T-cell (primary cell): ENCODE measurements at regions not wholly inside any gene's neighbourhood (a gene's known extent, or its start where the extent isn't known, plus 50 kb on each side); places are given as distances from the start of the nearest gene placed in this dataset.

Experiments used
- ATAC-seq, 4 experiments: fragments of 200-7000 bp in 3 of 4; fragments of 150-1000 bp in 1 of 4; cut with Tn5 transposase; replicated peaks in 1 of 4; 1 replicate in 3 of 4; 2 replicates in 1 of 4; pipeline ENCODE4 v1.10.0; 2021; ENCODE audit warnings: moderate library complexity in 3 of 4, mild to moderate bottlenecking in 2 of 4, moderate number of reproducible peaks in 1 of 4
- CTCF ChIA-PET, 2 donors: fragments of 300-600 bp; sonication (Branson Sonifier 250); formaldehyde crosslinking; loops; one replicate each; lab custom pipeline; 2022; ENCODE audit warnings: antibody characterized with exemption in 2 of 2; lab: Charles Lee
- POLR2A ChIA-PET, 2 donors: fragments of 300-600 bp; sonication (Branson Sonifier 250); formaldehyde crosslinking; loops; one replicate each; lab custom pipeline; 2022; ENCODE audit warnings: antibody characterized with exemption in 2 of 2; lab: Charles Lee
- DNase-seq, 35 experiments: peaks; one replicate each; pipeline versions ENCODE4 v3.0.0 to v3.0.0-alpha.2; 2013 to 2023
- H3K27ac ChIP-seq: one replicate; pipeline ENCODE4 v1.5.1; 2013; ENCODE audit warnings: low read length
- H3K27me3 ChIP-seq, 2 experiments: replicated peaks in 1 of 2; 1 replicate in 1 of 2; 2 replicates in 1 of 2; pipeline versions ENCODE4 v1.6.1 to v1.7.0; 2013; ENCODE audit warnings: low read length in 1 of 2, mixed read lengths in 1 of 2; ENCODE audit not compliant: control insufficient read depth in 2 of 2, insufficient read depth in 2 of 2; ENCODE audit errors: extremely low read depth in 1 of 2
- H3K36me3 ChIP-seq, 2 donors: 1 replicate in 1 of 2; 2 replicates in 1 of 2; pipeline versions ENCODE4 v1.6.1 to v1.7.0; 2013; ENCODE audit warnings: low read length in 1 of 2; ENCODE audit not compliant: control insufficient read depth in 2 of 2, insufficient read depth in 1 of 2; ENCODE audit errors: extremely low read depth in 1 of 2
- H3K4me1 ChIP-seq, 2 experiments: 1 replicate in 1 of 2; 2 replicates in 1 of 2; pipeline versions ENCODE4 v1.6.1 to v1.7.0; 2013; ENCODE audit warnings: low read length in 2 of 2, mixed read lengths in 1 of 2; ENCODE audit not compliant: insufficient read depth in 2 of 2, control insufficient read depth in 1 of 2; ENCODE audit errors: extremely low read depth in 1 of 2
- H3K4me3 ChIP-seq, 2 donors: 1 replicate in 1 of 2; 2 replicates in 1 of 2; pipeline versions ENCODE4 v1.5.1 to v1.7.0; 2013; ENCODE audit warnings: mild to moderate bottlenecking in 2 of 2, low read length in 1 of 2, moderate library complexity in 1 of 2; ENCODE audit not compliant: control insufficient read depth in 1 of 2; ENCODE audit errors: extremely low read depth in 1 of 2
- H3K9me3 ChIP-seq: 2 replicates; pipeline ENCODE4 v1.7.0; 2013
- H3K27ac Mint-ChIP-seq, 2 donors: one replicate each; pipeline ENCODE4 v1.8.0; 2020 to 2021; ENCODE audit warnings: mild to moderate bottlenecking in 2 of 2, mixed read lengths in 2 of 2
- H3K27me3 Mint-ChIP-seq, 2 donors: one replicate each; pipeline ENCODE4 v1.8.0; 2021 to 2022; ENCODE audit warnings: mixed read lengths in 2 of 2
- H3K36me3 Mint-ChIP-seq: one replicate; pipeline ENCODE4 v1.8.0; 2021; ENCODE audit warnings: mixed read lengths
- H3K4me1 Mint-ChIP-seq, 3 donors: one replicate each; pipeline ENCODE4 v1.8.0; 2020 to 2022; ENCODE audit warnings: mixed read lengths in 3 of 3, mild to moderate bottlenecking in 1 of 3
- H3K4me3 Mint-ChIP-seq, 3 donors: one replicate each; pipeline ENCODE4 v1.8.0; 2020 to 2022; ENCODE audit warnings: mild to moderate bottlenecking in 3 of 3, mixed read lengths in 3 of 3, moderate library complexity in 3 of 3
- H3K9me3 Mint-ChIP-seq, 3 donors: one replicate each; pipeline ENCODE4 v1.8.0; 2020 to 2022; ENCODE audit warnings: mixed read lengths in 3 of 3
- WGBS: methylation state at CpG from one replicate; pipeline ENCODE4 v1.1.5; 2013; ENCODE audit warnings: missing lambda C conversion rate; ENCODE audit not compliant: insufficient coverage; 5-methylcytosine and 5-hydroxymethylcytosine counted together

- POLR2A ChIA-PET, result no interaction called here
- no peak overlapping the region for H3K27ac ChIP-seq
- no peaks in the 10 kb centered on the region for H3K36me3 ChIP-seq
- DNase-seq (no peak), ATAC-seq (no peak)
- no peaks in the 10 kb centered on the region for H3K27me3 ChIP-seq
- Mint-ChIP-seq H3K4me3 (no peak overlapping the region), H3K4me1 (no peaks in the 10 kb centered on the region), H3K27ac (no peak overlapping the region), H3K27me3 (no peaks in the 10 kb centered on the region), H3K36me3 (no peaks in the 10 kb centered on the region), H3K9me3 (peaks cover 3 to 33% (median 21%) of the 10 kb centered on the region in 3 donors)
- H3K9me3 ChIP-seq, result no peaks in the 10 kb centered on the region
- CTCF ChIA-PET, result no interaction called here
- no peaks in the 10 kb centered on the region for H3K4me1 ChIP-seq
- no peak overlapping the region for H3K4me3 ChIP-seq
- 78% methylated on average over 2 of the region's 3 CpGs for WGBS
Measured at GRCh38 chr14:28412077-28412476, 354.5 kb upstream of the FOXG1 start.

GRCh38 chr14:28426960-28427359 is 339.6 kb upstream of the FOXG1 start:
- Mint-ChIP-seq H3K9me3 (peaks cover 3 to 33% (median 32%) of the 10 kb centered on the region in 3 donors), H3K36me3 (no peaks in the 10 kb centered on the region), H3K27me3 (no peaks in the 10 kb centered on the region), H3K4me1 (no peaks in the 10 kb centered on the region), H3K4me3 (no peak overlapping the region), H3K27ac (no peak overlapping the region)
- no peak for ATAC-seq
- Histone ChIP-seq H3K27me3 (no peaks in the 10 kb centered on the region), H3K9me3 (peaks cover 10% of the 10 kb centered on the region), H3K36me3 (no peaks in the 10 kb centered on the region), H3K4me1 (no peaks in the 10 kb centered on the region), H3K27ac (no peak overlapping the region), H3K4me3 (no peak overlapping the region)
- no peak for DNase-seq
- ChIA-PET POLR2A (no interaction called here), CTCF (no interaction called here)

DNA sequence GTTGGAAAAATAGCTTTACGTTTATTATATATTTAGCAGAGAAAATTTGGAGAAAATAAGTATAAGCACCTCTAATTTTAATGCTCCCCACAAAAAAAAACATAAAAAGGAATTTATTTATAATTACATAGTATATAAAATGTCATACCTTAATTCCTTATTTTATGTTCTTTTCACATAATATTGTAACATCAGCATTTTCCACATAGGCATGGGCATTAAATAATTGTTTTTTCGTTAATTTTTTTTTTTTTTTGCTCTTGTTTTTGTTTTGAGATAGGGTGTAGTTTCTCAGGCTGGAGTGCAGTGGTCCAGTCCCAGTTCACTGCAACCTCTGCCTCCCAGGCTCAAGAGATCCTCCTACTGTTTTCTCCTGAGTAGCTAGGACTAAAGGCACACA is 329.8 kb upstream of the FOXG1 start:
- DNase-seq (no peak), ATAC-seq (no peak)
- peaks cover 2% of the 10 kb centered on the region for H3K9me3 ChIP-seq
- WGBS, result no CpG with 5 or more reads among the region's 2 CpGs
- Mint-ChIP-seq H3K4me1 (no peaks in the 10 kb centered on the region), H3K36me3 (no peaks in the 10 kb centered on the region), H3K4me3 (no peak overlapping the region), H3K9me3 (peaks cover 0 to 31% (median 23%) of the 10 kb centered on the region in 3 donors), H3K27ac (no peak overlapping the region), H3K27me3 (no peaks in the 10 kb centered on the region)
- POLR2A ChIA-PET, result interaction anchor here in 1 of 2 donors (0.6 kb wide), 1 partner anchor 72 kb away, joined by 3 read pairs; no protein-coding TSS in a partner anchor
- no peak overlapping the region for H3K27ac ChIP-seq
- H3K4me1 ChIP-seq, result no peaks in the 10 kb centered on the region
- H3K27me3 ChIP-seq, result no peaks in the 10 kb centered on the region
- no peak overlapping the region for H3K4me3 ChIP-seq
- CTCF ChIA-PET, result no interaction called here
- no peaks in the 10 kb centered on the region for H3K36me3 ChIP-seq

DNA sequence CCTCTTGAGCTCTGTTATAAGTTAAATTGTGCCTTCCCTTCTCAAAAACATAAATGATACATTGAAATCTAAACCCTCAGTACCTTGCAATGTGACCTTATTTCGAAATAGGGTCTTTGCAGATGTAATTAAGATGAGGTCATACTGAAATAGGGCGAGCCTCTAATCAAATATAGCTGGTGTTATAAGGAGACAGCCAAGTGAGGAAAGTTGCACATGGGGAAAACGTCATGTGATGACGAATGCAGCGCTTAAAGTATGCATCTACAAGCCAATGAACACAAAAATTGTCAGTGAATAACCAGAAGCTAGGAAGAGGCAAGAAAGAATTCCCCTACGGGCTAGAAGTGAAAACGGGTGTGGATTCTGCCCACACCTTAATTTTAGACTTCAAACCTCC is 305.2 kb upstream of the FOXG1 start:
- Histone ChIP-seq H3K9me3 (peaks cover 3% of the 10 kb centered on the region), H3K4me1 (no peaks in the 10 kb centered on the region), H3K4me3 (no peak overlapping the region), H3K27me3 (no peaks in the 10 kb centered on the region), H3K36me3 (no peaks in the 10 kb centered on the region), H3K27ac (no peak overlapping the region)
- WGBS, result 50% methylated on average over 2 of the region's 7 CpGs
- Mint-ChIP-seq H3K27me3 (no peaks in the 10 kb centered on the region), H3K4me3 (no peak overlapping the region), H3K4me1 (no peaks in the 10 kb centered on the region), H3K9me3 (peaks cover 27 to 35% (median 30%) of the 10 kb centered on the region in 3 donors), H3K36me3 (no peaks in the 10 kb centered on the region), H3K27ac (no peak overlapping the region)
- no peak for DNase-seq
- no peak for ATAC-seq
- ChIA-PET CTCF (no interaction called here), POLR2A (no interaction called here)

DNA sequence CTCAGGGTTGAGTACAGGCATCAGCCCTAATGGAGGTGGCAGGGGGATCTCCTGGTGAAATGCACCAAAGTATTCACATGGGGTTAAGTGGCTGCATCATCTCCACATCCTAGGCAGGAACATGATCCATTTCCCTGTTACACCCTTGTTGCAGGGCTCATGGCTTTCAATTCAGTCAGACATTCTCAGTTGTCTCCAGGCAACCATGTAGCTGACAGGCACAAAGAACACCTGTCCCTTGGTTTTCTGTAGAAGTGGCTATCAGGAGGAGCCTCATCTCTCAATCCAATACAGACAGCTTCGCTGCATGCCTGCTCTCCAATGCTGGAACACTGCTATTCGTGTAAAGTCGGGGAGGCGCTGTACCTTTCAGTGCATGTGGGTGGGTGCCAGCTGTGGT is 299.0 kb upstream of the FOXG1 start:
- Histone ChIP-seq H3K27ac (no peak overlapping the region), H3K4me1 (no peaks in the 10 kb centered on the region), H3K4me3 (no peak overlapping the region), H3K9me3 (no peaks in the 10 kb centered on the region), H3K36me3 (no peaks in the 10 kb centered on the region), H3K27me3 (no peaks in the 10 kb centered on the region)
- POLR2A ChIA-PET, result interaction anchor here in 1 of 2 donors (0.7 kb wide), 1 partner anchor 10 kb away, joined by 3 read pairs; no protein-coding TSS in a partner anchor
- Mint-ChIP-seq H3K9me3 (peaks cover 25 to 44% (median 30%) of the 10 kb centered on the region in 3 donors), H3K27ac (no peak overlapping the region), H3K27me3 (no peaks in the 10 kb centered on the region), H3K36me3 (no peaks in the 10 kb centered on the region), H3K4me1 (no peaks in the 10 kb centered on the region), H3K4me3 (no peak overlapping the region)
- CTCF ChIA-PET, result no interaction called here
- DNase-seq, result no peak
- WGBS, result 89% methylated on average over 3 of the region's 4 CpGs
- no peak for ATAC-seq

- Mint-ChIP-seq H3K4me1 (no peaks in the 10 kb centered on the region), H3K4me3 (no peak overlapping the region), H3K27ac (no peak overlapping the region), H3K36me3 (no peaks in the 10 kb centered on the region), H3K27me3 (no peaks in the 10 kb centered on the region), H3K9me3 (peaks cover 20 to 44% (median 28%) of the 10 kb centered on the region in 3 donors)
- 23% methylated on average over 1 of the region's 2 CpGs for WGBS
- DNase-seq (no peak), ATAC-seq (no peak)
- H3K36me3 ChIP-seq, result no peaks in the 10 kb centered on the region
- ChIA-PET CTCF (no interaction called here), POLR2A (interaction anchor here in 1 of 2 donors (0.6 kb wide), 1 partner anchor 119 kb away, joined by 4 read pairs; no protein-coding TSS in a partner anchor)
- H3K4me1 ChIP-seq, result no peaks in the 10 kb centered on the region
- H3K4me3 ChIP-seq, result no peak overlapping the region
- no peak overlapping the region for H3K27ac ChIP-seq
- no peaks in the 10 kb centered on the region for H3K9me3 ChIP-seq
- no peaks in the 10 kb centered on the region for H3K27me3 ChIP-seq
Measured at GRCh38 chr14:28468191-28469151, 298.1 kb upstream of the FOXG1 start.
